ENCODE measurements at regions not wholly inside any gene's neighbourhood (a gene's known extent, or its start where the extent isn't known, plus 50 kb on each side); places are given as distances from the start of the nearest gene placed in this dataset.

GRCh38 chr4:133741766-133742165 is 459.8 kb downstream of the PABPC4L start:
- no peak for DNase-seq

- no peak for DNase-seq
These were observed 481.6 kb downstream of the PABPC4L start for GRCh38 chr4:133720001-133720400.

- DNase-seq, result no peak
These were observed 482.5 kb downstream of the PABPC4L start for GRCh38 chr4:133719098-133719497.

GRCh38 chr4:133714211-133714610 is 487.4 kb downstream of the PABPC4L start:
- DNase-seq, result no peak

GRCh38 chr4:133713340-133713739 is 488.2 kb downstream of the PABPC4L start:
- DNase-seq, result no peak

- no peak for DNase-seq
These were observed 489.8 kb downstream of the PABPC4L start for GRCh38 chr4:133711817-133712216.

GRCh38 chr4:133694416-133694815 is 507.2 kb downstream of the PABPC4L start:
- DNase-seq, result no peak

- no peak for DNase-seq
These were observed 517.6 kb downstream of the PABPC4L start for GRCh38 chr4:133683967-133684366.

- no peak for DNase-seq
These were observed 519.2 kb downstream of the PCDH10 start for GRCh38 chr4:133668061-133668851.

GRCh38 chr4:133647206-133647605 is 498.1 kb downstream of the PCDH10 start:
- DNase-seq, result no peak

GRCh38 chr4:133641191-133641590 is 492.1 kb downstream of the PCDH10 start:
- DNase-seq, result no peak

- DNase-seq, result no peak
These were observed 489.7 kb downstream of the PCDH10 start for GRCh38 chr4:133638751-133639150.

GRCh38 chr4:133637161-133637560 is 488.1 kb downstream of the PCDH10 start:
- no peak for DNase-seq

- no peak for DNase-seq
These were observed 475.6 kb downstream of the PCDH10 start for GRCh38 chr4:133624744-133625143.

GRCh38 chr4:133623847-133624246 is 474.8 kb downstream of the PCDH10 start:
- no peak for DNase-seq

GRCh38 chr4:133621628-133622027 is 472.5 kb downstream of the PCDH10 start:
- no peak for DNase-seq

GRCh38 chr4:133620555-133620954 is 471.5 kb downstream of the PCDH10 start:
- DNase-seq, result no peak

- no peak for DNase-seq
These were observed 469.9 kb downstream of the PCDH10 start for GRCh38 chr4:133618963-133619362.

GRCh38 chr4:133600008-133600407 is 450.9 kb downstream of the PCDH10 start:
- no peak for DNase-seq

GRCh38 chr4:133598779-133599178 is 449.7 kb downstream of the PCDH10 start:
- no peak for DNase-seq

GRCh38 chr4:133597251-133597650 is 448.2 kb downstream of the PCDH10 start:
- DNase-seq, result no peak

GRCh38 chr4:133596459-133596858 is 447.4 kb downstream of the PCDH10 start:
- DNase-seq, result no peak

- DNase-seq, result no peak
These were observed 445.5 kb downstream of the PCDH10 start for GRCh38 chr4:133594390-133595207.

Data from muscle of arm (tissue), 1 donor.